ENCODE measurements at regions not wholly inside any gene's neighbourhood (a gene's known extent, or its start where the extent isn't known, plus 50 kb on each side); places are given as distances from the start of the nearest gene placed in this dataset.
"Not testable (repeated sequence)": the region's sequence is repeated elsewhere in the genome, so short reads cannot be mapped to it uniquely, and the experiment has no call there.

DNA sequence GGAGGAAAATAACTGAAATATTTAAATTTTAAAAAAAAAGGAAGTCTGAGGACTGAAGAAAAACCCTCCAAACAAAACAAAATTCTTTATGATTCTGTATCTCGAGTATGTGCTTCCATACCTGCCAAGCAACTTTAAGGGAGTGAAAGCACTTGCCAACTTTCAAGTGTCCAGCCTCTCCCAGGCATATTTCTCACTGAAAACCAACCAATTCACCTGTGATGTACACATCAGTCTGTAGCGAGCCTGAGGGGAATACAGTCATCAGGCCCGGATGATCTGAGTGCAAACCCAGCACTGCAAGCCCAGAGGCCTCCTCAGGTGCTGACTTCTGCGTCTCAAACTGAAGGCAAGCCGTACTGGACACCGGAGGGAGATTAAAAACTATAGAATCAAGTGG, 164.8 kb upstream of the NT5E start:
- DNase-seq (ENCODE audit: low read depth): no peak

DNA sequence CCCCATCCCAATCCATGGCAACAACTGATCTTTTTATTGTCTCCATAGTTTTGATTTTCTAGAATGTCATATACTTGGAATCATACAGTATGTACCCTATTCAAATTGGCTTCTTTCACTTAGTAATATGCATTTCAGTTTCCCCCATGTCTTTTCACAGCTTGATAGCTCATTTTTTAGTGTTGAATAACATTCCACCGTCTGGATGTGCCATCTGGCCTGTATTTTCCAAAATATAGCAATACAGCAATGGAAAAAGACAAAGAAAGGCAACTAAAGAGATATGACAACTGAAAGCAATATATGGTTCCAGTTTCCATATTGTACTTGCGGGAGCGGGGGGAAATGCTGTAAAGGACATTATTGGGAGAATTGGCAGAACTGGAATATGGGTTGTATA, 166.4 kb upstream of the NT5E start:
- DNase-seq (ENCODE audit: low read depth): no peak

DNA sequence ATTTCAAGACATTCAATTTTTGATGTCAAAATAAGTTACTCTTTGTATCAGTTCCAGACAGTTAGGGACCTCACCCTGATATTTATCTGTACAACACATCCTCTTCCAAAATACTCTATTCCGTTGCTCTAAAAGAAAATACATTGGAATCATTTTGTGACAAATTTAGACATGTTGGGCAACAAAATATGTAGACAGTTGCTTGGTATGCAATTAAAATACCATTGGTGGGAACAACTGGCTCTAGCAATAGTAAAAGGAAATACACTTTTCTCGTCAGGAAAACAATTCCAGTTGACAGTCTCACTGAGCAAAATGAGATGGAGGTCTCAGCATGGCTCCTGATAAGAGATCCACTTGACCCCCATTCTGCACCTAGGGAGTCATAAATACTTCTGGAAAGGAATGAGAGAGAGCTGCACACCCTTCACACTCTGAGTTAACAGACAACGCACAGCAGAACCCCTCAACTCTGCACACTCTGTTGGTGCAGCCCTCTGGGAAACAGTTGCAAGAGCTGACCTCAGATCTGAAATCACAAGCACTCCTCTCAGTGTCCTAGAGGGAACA, 171.3 kb upstream of the NT5E start:
- no peak for DNase-seq (ENCODE audit: low read depth)

DNA sequence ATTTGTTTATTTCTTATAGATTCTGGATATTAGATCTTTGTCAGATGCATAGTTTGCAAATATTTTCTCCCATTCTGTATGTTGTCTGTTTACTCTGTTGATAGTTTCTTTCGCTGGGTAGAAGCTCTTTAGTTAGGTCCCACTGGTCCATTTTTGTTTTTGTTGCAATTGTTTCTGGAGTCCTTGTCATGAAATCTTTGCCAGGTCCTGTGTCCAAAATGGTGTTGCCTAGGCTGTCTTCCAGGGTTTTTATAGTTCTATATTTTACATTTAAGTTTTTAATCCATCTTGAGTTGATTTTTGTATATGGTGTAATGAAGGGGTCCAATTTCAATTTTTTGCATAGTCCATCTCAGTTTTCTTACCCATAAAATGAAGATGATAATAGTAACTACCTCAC, 173.9 kb upstream of the NT5E start:
- not testable (repeated sequence) for DNase-seq (ENCODE audit: low read depth)

DNA sequence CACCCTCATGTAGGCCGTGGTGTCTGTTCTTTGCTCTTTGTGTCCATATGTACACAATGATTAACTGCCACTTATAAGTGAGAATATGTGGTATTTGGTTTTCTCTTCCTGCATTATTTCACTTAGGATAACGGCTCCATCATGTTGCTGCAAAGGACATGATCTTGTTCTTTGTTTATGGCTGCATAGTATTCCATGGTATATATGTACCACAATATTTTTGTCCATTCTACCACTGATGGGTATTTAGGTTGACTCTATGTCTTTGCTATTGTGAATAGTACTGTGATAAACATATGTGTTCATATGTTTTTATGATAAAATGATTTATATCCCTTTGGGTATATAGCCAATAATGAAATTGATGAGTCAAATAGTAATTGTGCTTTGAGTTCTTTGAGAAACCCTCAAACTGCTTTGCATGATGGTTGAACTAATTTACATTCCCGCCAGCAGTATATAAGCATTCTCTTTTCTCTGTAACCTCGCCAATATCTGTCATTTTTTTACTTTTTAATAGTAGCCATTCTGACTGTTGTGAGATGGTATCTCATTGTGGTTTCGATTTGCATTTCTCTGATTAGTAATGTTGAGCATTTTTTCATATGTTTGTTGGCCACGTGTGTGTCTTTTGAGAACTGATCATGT, 174.4 kb upstream of the NT5E start:
- no peak for DNase-seq (ENCODE audit: low read depth)

DNA sequence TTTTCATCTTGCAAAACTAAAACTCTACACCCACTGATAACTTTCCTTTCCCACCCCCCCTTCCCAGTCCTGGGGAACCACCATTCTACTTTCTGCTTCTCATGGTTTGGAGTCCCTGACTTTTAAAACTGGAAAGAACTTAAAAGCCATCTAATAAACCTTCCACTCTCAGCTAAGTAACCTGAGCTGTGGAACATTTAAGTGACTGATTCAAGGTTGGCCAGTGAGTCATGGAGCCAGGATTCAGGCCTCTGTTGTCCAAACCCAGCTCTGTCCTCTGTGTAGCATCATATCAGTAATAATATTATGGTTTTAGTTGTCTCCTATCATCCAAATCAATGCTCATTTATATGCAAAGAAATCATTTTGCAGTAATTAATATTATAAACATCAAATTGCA, 176.0 kb upstream of the NT5E start:
- peak; percentile 3 for DNase-seq (ENCODE audit: low read depth)

DNA sequence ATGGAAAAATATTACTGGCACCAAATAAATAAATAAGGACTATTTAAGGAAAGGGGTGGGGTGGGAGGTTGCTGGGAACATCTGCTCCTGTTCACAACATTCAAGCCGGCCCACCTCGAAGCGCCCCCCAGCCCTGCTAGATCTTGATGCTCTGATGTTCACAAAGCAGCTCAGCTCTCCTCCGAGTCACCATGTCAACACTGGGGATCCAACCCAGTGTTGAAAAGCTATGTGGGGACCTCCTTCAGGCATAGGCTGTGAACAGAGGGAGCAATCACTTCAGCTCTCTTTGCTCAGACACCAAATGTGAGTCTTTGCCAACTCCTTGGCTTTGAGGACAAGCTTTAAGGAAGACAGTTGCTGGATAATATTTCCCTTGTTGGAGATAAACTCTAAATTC, 176.8 kb upstream of the NT5E start:
- no peak for DNase-seq (ENCODE audit: low read depth)

DNA sequence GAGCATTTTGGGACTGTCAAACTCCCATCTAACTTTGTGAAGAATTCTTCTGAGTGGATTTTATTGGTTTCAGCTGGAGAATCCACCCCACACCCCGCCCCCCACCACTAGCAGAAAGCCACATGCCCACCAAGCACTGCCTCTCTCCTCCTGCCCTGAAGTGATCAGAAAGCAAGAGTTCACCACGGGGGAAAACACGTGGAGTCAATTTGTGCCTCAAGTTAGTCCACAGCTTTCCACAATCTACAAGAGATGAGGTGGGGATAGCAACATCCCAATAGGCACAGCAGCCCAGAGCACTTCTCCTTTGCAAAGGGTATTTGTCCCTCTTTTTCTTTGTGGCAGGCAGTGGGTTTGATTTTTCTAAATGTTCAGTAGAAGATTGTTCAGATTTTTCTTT, 177.3 kb upstream of the NT5E start:
- DNase-seq (ENCODE audit: low read depth): no peak

DNA sequence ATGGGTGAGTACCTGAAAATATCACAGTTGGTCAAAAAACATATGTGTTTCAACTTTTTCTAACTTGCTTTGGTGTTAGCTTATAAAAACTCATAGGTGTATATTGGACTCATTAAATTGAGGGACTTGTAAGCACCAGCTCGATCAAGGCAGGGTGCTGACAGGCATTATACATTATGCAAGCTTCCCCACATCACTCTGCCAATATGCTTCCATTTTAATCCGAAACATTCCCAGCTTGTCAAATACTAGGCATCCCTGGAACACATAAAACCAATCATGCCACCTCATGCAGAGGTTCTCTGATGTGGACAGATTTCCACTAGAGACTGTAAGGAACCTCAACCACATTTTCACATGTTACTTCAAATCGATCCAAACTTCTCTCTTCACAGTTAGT, 187.3 kb upstream of the NT5E start:
- no peak for DNase-seq (ENCODE audit: low read depth)

DNA sequence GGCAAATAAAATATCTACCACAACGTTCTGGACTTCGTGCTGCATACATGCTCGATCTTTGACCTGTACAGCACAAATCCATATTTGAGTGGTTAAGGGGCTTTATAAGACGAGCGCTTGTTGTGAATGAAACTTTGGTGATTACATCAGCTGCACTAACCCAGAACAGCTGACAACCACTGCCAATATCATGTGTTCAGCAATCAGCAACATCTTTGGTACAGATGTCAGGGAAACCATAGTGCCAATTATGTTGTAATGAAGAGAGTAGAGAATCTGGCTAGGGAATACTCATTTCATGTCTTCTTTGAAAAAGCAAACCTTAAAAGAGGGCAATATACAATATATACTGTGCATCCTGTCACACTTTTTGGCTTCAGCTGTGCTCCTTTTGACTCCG, 188.6 kb upstream of the NT5E start:
- DNase-seq (ENCODE audit: low read depth): no peak

DNA sequence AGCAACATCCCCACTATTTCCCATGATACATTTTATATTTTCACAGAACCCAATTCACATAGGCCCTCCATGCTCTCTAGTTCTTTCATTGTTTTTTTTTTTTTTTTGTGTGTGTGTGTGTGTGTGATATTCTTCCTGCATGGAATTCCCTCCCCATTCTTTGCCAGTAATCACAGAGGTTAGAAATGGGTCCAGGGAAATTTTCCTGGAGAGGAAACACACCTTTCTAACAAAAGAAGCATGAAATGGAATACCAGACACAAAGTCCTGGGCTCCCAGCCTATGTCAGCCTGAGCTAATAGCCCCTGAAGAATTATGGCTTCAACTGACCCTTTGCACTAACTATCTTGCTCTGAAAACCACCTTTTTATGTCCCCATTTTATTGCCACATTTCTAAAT, 194.2 kb upstream of the NT5E start:
- no peak for DNase-seq (ENCODE audit: low read depth)

DNA sequence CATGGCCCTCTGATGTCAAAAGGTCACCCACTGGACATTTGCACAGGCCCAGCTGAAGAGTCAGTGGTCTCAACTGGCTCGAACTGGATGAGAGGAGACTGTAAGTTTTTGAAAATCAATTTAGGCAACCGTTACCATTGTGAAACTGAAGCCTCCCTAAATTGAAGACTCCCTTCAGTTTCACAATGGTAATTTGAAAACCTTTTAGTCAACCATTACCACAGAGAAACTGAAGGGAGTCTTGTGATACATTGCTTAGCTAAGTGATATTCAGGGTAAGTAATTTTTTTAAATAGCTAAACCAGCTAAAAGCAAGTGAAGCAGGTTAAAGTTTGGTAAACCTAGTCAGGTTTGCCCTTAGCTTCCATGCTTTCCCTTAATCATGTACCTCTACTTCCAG, 197.3 kb upstream of the NT5E start:
- no peak for DNase-seq (ENCODE audit: low read depth)

DNA sequence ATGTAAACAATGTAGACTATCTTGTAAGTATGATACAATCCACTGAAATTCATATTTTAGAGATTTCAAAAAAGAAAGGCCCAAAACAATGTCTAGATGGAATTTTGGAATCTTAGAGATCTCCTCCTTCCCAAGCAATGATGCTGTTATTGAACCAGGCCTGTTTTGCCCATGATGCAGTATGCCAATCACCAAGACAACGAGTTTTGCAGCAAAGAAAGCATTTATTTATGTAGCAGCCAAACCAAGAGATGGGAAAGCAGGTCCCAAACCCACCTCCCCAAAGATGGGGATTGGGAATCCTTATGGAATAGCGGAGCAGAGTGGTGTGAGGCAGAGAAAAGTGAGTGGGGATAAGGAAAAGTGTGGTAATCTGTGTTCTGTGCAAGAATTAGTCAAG, 197.8 kb upstream of the NT5E start:
- no peak for DNase-seq (ENCODE audit: low read depth)

DNA sequence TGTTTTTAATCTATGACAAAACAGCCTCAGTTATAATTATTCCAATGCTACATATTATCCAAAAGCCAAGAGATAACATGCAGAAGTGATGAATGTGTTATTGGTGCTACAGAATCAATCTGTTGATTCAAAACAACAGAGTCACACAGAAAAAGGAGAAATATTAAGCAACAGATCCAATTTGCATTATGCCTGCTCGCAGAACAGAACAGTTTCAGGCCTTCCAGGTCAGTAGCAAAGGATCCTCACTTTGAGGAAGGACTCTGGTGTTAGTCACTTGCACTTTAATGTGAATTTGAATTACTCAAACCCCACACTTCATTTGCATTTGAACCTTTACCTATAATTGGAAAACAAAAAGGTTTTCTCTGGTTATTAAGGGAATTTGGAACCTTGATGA, 198.6 kb upstream of the NT5E start:
- no peak for DNase-seq (ENCODE audit: low read depth)

DNA sequence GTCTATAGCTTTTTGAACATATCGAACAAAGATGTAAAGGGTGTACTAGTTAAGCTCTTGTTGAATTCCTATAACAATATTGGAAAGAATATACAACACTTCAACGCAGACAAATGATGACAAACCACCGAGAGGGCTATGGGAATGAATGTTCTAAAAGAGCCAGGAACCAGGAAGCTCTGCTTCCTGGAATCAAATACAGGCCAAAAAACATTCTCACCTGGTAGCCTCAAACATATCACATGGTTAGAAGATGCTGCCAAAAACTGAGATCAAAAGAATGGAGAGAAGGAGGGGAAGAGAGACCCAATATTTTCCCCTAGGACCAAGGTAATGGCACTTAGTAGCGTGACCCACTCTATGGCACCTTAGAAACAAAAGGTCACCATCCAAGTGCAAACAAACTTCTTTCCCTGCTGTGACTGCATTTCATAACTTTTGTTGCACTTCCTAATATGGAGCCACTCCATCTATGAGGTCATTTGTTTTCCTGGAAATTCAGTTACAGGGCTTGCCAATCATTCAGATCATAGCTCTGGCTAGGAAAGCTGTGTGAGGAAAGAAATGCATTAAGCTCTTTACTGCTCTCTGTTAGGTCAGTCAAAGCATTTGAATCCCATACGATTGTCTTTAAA, 199.2 kb upstream of the NT5E start:
- no peak for DNase-seq (ENCODE audit: low read depth)

DNA sequence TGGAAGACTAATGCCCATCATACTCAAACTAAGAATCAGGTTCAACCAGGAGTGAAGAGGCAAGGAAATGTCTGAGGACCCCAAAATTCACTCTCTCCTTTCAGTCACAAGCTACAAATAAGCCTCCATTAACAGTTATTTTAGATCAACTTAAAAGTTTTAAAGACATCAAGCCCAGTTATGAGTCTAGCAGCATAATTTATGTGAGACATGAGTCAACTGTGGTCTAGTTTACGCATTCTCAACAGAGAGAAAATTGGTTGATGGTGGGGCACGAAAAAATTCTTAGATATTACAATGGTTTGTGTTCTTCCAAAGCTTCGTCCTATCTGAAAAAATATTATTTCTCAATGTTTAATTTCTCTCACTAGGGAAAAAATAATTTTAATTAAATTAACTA, 204.9 kb upstream of the NT5E start:
- DNase-seq (ENCODE audit: low read depth): no peak

DNA sequence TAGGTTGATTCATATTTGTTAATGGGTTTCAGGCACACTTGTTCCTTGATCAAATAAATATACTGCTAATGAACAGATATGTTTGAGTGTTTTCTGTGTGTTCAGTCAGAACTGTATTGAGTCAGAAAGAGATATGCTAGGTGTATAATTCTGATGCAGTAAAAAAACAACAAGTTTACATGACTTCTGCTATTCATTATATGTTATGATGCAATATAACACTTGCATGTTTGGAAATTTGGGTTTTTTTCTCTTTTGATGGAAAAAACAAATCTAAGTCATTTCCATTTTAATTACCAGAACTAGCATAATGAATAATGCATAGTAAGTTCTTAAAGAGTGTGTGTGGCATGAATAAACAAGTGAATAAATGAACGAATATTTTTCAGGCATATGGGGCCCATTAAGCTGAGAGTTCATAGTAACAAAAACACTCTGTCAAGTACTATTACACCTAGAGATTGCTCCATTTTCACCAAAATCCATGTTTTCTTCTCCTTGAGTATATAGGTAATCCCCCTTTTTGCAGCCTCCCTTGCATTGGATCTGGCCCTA, 208.3 kb upstream of the NT5E start:
- no peak for DNase-seq (ENCODE audit: low read depth)

DNA sequence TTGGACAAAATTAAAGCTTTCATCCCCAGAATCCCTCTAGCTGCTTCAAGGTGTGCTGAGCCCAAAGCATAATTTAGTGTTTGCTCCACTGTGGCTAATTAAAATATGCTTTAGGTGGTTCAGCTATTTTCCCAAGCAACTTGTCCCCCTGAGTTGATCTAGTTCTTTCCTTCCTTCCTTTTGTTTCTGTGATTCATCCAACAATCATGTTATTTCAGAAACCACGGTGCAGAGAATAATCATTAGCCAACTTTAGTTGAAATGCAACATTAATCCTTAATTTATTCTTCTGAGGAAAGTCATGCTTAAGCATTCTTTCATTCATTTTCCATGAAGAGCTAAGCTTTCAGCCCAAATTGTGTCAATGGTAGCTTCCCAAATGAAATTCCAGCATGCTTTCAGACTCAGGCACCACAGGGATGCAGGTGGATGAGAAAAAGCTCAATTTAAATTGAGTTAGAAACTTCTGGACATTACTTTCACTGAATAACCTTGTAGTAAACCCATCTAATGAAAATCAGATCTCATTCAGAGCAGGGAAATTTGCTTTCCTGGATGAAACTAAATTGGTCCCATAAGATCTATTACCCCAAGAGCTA, 209.0 kb upstream of the NT5E start:
- DNase-seq (ENCODE audit: low read depth): no peak

DNA sequence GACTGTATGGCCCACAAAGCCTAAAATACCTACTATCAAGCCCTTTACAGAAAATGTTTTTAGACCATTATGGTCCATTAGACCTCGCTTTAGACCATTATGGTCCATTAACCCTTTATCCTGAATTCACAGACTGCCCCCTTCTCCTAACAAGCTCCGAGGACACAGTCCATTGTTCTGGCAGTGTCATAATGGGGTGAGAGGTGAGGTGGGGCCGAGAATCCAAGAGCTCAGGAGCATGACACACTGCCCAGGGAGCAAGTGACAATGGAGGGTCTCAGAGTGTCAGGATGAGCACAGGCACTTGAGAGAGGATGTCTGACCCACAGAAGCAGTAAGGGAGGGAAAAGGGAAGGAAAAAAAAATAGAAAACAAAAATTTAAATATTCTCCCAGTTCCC, 212.4 kb upstream of the NT5E start:
- DNase-seq (ENCODE audit: low read depth): no peak

DNA sequence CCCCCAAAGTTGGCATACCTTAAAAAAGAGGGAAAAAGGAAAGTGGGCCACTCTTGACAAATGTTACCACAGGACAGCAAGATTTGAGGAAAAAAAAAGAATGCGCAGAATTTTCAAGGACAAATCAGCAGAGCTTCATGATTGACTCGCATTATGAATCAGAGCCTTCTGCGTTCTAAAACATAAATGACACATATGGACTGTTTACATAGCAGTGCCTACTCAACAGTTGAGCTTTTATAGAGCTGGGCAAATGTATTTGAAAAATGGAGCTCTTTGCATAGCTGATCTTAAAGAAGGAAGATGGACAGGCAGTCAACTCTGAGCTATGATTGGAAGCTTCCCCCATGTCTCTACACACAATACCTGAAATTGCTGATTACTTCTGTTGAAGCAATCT, 213.2 kb upstream of the NT5E start:
- DNase-seq (ENCODE audit: low read depth): no peak

DNA sequence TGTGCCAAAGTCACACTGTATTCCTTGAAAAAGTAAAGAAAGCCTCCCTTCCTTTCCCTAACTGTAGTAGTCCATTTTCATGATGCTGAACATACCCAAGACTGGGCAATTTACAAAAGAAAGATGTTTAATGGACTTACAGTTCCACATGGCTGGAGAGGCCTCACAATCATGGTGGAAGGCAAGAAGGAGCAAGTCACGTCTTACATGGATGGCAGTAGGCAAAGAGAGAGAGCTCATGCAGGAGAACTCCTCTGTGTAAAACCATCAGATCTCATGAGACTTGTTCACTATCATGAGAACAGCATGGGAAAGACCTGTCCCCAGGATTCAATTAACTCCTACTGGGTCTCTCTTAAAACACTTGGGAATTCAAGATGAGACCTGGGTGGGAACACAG, 222.5 kb upstream of the NT5E start:
- not testable (repeated sequence) for DNase-seq (ENCODE audit: low read depth)

DNA sequence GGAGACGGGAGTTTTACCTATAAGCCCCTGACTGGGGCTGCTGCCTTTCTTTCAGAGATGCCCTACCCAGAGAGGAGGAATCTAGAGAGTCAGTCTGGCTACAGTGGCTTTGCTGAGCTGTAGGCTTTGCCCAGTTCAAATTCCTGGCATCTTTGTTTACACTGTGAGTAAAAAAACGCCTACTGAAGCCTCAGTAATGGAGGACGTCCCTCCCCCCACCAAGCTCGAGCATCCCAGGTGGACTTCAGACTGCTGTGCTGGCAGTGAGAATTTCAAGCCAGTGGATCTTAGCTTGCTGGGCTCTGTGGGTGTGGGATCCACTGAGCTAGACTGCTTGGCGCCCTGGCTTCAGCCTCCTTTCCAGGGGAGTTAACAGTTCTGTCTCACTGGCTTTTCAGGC, 237.1 kb upstream of the NT5E start:
- DNase-seq (ENCODE audit: low read depth): not testable (repeated sequence)

DNA sequence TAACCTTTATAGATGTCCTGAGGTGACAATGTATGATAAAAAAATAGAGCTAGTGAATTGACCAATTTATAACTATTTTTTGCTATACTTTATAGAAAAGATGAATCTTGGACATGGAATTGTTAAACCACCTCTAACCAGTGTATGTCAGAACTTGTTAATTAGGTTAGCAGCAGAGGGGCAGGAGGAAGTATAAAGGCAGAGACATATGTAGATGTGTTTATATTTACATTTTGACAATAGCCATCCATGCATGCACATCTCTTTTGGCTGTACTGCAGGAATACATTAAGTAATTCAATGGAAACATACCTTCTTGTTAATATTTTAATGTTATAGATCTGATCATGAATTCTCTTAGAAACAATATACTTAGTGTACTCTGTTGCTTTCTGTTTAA, 254.6 kb upstream of the NT5E start:
- DNase-seq (ENCODE audit: low read depth): no peak

All from HT1080 (cell line).